H1 (cell line): ENCODE measurements at regions not wholly inside any gene's neighbourhood (a gene's known extent, or its start where the extent isn't known, plus 50 kb on each side); places are given as distances from the start of the nearest gene placed in this dataset.

Experiments used
- CTCF ChIA-PET: fragments of 300-600 bp; sonication (Branson Sonifier 250); formaldehyde crosslinking; loops from one replicate; lab custom pipeline; 2021; ENCODE audit not compliant: partially characterized antibody; lab: Charles Lee
- POLR2A ChIA-PET: fragments of 300-600 bp; sonication (Branson Sonifier 250); formaldehyde crosslinking; loops from one replicate; lab custom pipeline; 2021; ENCODE audit warnings: inconsistent platforms; ENCODE audit not compliant: partially characterized antibody; lab: Charles Lee
- DNase-seq, 2 experiments: peaks; one replicate each; pipeline versions ENCODE4 v3.0.0 to v3.0.0-alpha.2; 2010 to 2022; ENCODE audit warnings: low spot score in 2 of 2, low read depth in 1 of 2, mixed read lengths in 1 of 2
- FAIRE-seq: peaks from 2 replicates; lab custom pipeline; 2011; peaks lifted over from hg19 to GRCh38; lab: Jason Lieb, UNC
- H2AFZ ChIP-seq: 2 replicates; pipeline ENCODE4 v1.8.1; 2012; ENCODE audit warnings: low read length, inconsistent platforms
- H2AK5ac ChIP-seq: 2 replicates; pipeline ENCODE4 v1.6.1; 2013; ENCODE audit warnings: low read depth, low read length
- H2BK120ac ChIP-seq: replicated peaks from 2 replicates; pipeline ENCODE3; 2013; ENCODE audit warnings: low read depth, low read length, inconsistent platforms
- H2BK12ac ChIP-seq: 2 replicates; pipeline ENCODE4 v1.6.1; 2013; ENCODE audit warnings: low read depth, low read length
- H2BK15ac ChIP-seq: 2 replicates; pipeline ENCODE4 v1.6.1; 2013; ENCODE audit warnings: low read length
- H2BK20ac ChIP-seq: 2 replicates; pipeline ENCODE4 v1.6.1; 2013; ENCODE audit warnings: low read length
- H2BK5ac ChIP-seq: 2 replicates; pipeline ENCODE4 v1.6.1; 2013; ENCODE audit warnings: low read depth, low read length
- H3K14ac ChIP-seq: 2 replicates; pipeline ENCODE4 v1.6.1; 2013; ENCODE audit warnings: inconsistent platforms; ENCODE audit not compliant: insufficient read length
- H3K18ac ChIP-seq: 2 replicates; pipeline ENCODE4 v1.6.1; 2013; ENCODE audit warnings: low read length; ENCODE audit errors: extremely low read depth
- H3K23ac ChIP-seq: 2 replicates; pipeline ENCODE4 v1.6.1; 2013; ENCODE audit warnings: inconsistent platforms; ENCODE audit not compliant: insufficient read length
- H3K23me2 ChIP-seq: 2 replicates; pipeline ENCODE4 v1.6.1; 2013; ENCODE audit warnings: low read depth, low read length
- H3K27ac ChIP-seq: 2 replicates; pipeline ENCODE4 v1.6.1; 2011; ENCODE audit warnings: low read depth, low read length, inconsistent platforms
- H3K27me3 ChIP-seq, 4 experiments: replicated peaks in 1 of 4; 1 replicate in 1 of 4; 2 replicates in 3 of 4; pipeline versions ENCODE4 v1.6.1 to v1.8.1; 2011 to 2013; ENCODE audit warnings: low read length in 3 of 4, mild to moderate bottlenecking in 3 of 4, inconsistent platforms in 2 of 4, mixed read lengths in 2 of 4, moderate library complexity in 1 of 4; ENCODE audit not compliant: control insufficient read depth in 3 of 4, insufficient read depth in 3 of 4; ENCODE audit errors: extremely low read depth in 1 of 4
- H3K36me3 ChIP-seq, 4 experiments: 2 replicates each; pipeline versions ENCODE4 v1.6.1 to v1.8.1; 2011 to 2013; ENCODE audit warnings: mild to moderate bottlenecking in 4 of 4, low read length in 3 of 4, moderate library complexity in 2 of 4, control low read depth in 1 of 4, inconsistent platforms in 1 of 4; ENCODE audit not compliant: insufficient read depth in 4 of 4, control insufficient read depth in 2 of 4
- H3K4ac ChIP-seq: replicated peaks from 2 replicates; pipeline ENCODE3; 2013; ENCODE audit warnings: low read length, low read depth, mixed read lengths, inconsistent platforms; ENCODE audit not compliant: insufficient read length
- H3K4me1 ChIP-seq, 4 experiments: replicated peaks in 1 of 4; 1 replicate in 1 of 4; 2 replicates in 3 of 4; pipeline versions ENCODE4 v1.6.1 to v1.8.1; 2011 to 2013; ENCODE audit warnings: low read length in 3 of 4, inconsistent platforms in 2 of 4, mixed read lengths in 1 of 4; ENCODE audit not compliant: insufficient read depth in 4 of 4, control insufficient read depth in 3 of 4
- H3K4me2 ChIP-seq, 2 experiments: 2 replicates each; pipeline versions ENCODE4 v1.6.1 to v1.8.1; 2011 to 2013; ENCODE audit warnings: low read depth in 2 of 2, low read length in 2 of 2, control low read depth in 1 of 2, inconsistent platforms in 1 of 2, mild to moderate bottlenecking in 1 of 2; ENCODE audit not compliant: insufficient read depth in 1 of 2
- H3K4me3 ChIP-seq, 4 experiments: fragments of 200-600, 300-600 bp in 1 of 4; sonication (generic), shearing (Covaris generic), sonication (Bioruptor Twin) in 1 of 4; 2 replicates each; pipeline versions ENCODE4 v1.5.1 to v1.8.1; 2011 to 2016; ENCODE audit warnings: low read length in 4 of 4, low read depth in 3 of 4, control low read depth in 2 of 4, inconsistent platforms in 2 of 4, mild to moderate bottlenecking in 2 of 4, mixed read lengths in 1 of 4, moderate library complexity in 1 of 4; ENCODE audit not compliant: insufficient read depth in 2 of 4; ENCODE audit errors: extremely low read depth in 1 of 4
- H3K56ac ChIP-seq: replicated peaks from 2 replicates; pipeline ENCODE3; 2013; ENCODE audit warnings: low read depth, mild to moderate bottlenecking, mixed read lengths, low read length, inconsistent platforms; ENCODE audit not compliant: insufficient read length
- H3K79me1 ChIP-seq: 2 replicates; pipeline ENCODE4 v1.6.1; 2013; ENCODE audit warnings: low read depth, low read length, control low read depth
- H3K79me2 ChIP-seq, 2 experiments: 2 replicates each; pipeline versions ENCODE4 v1.6.1 to v1.8.1; 2012 to 2013; ENCODE audit warnings: low read length in 2 of 2, mild to moderate bottlenecking in 2 of 2, inconsistent platforms in 1 of 2; ENCODE audit not compliant: insufficient read depth in 2 of 2, control insufficient read depth in 1 of 2
- H3K9ac ChIP-seq, 4 experiments: replicated peaks in 1 of 4; 1 replicate in 1 of 4; 2 replicates in 3 of 4; pipeline versions ENCODE4 v1.6.1 to v1.8.1; 2011 to 2013; ENCODE audit warnings: low read depth in 3 of 4, low read length in 3 of 4, control low read depth in 2 of 4, mild to moderate bottlenecking in 2 of 4, moderate library complexity in 2 of 4, inconsistent platforms in 1 of 4; ENCODE audit errors: extremely low read depth in 1 of 4
- H3K9me3 ChIP-seq, 2 experiments: 2 replicates each; pipeline versions ENCODE4 v1.6.1 to v1.8.1; 2012 to 2013; ENCODE audit warnings: mild to moderate bottlenecking in 2 of 2, moderate library complexity in 2 of 2, control low read depth in 1 of 2, inconsistent platforms in 1 of 2, low read depth in 1 of 2, low read length in 1 of 2, mixed read lengths in 1 of 2; ENCODE audit not compliant: insufficient read depth in 2 of 2
- H4K20me1 ChIP-seq, 2 experiments: replicated peaks in 1 of 2; 2 replicates each; pipeline versions ENCODE3 to v1.8.1; 2011 to 2013; ENCODE audit warnings: inconsistent platforms in 2 of 2, low read length in 2 of 2, mild to moderate bottlenecking in 1 of 2; ENCODE audit not compliant: insufficient read depth in 2 of 2, control insufficient read depth in 1 of 2
- H4K5ac ChIP-seq: 2 replicates; pipeline ENCODE4 v1.6.1; 2013; ENCODE audit warnings: low read length, low read depth, mixed read lengths, inconsistent platforms; ENCODE audit not compliant: insufficient read length
- H4K8ac ChIP-seq: 2 replicates; pipeline ENCODE4 v1.8.0; 2013; ENCODE audit warnings: mild to moderate bottlenecking, moderate library complexity, low read length, inconsistent platforms; ENCODE audit not compliant: insufficient read depth; ENCODE audit errors: extremely low read depth
- H4K91ac ChIP-seq: replicated peaks from 2 replicates; pipeline ENCODE3; 2013; ENCODE audit warnings: low read length, mixed read lengths, inconsistent platforms; ENCODE audit not compliant: insufficient read length
- GTF2F1 ChIP-seq: IDR thresholded peaks from 2 replicates; pipeline ENCODE4 v1.6.1; 2012; ENCODE audit warnings: low read depth, low read length, improper control_type of control experiment, borderline replicate concordance
- NANOG ChIP-seq: IDR thresholded peaks from 2 replicates; pipeline ENCODE4 v1.6.1; 2011; ENCODE audit warnings: low read length, low read depth, mild to moderate bottlenecking, inconsistent platforms; ENCODE audit not compliant: insufficient read depth, poor library complexity, severe bottlenecking
- SP4 ChIP-seq: IDR thresholded peaks from 2 replicates; pipeline ENCODE4 v1.6.1; 2012; ENCODE audit warnings: low read length, inconsistent platforms
- TEAD4 ChIP-seq: IDR thresholded peaks from 2 replicates; pipeline ENCODE4 v1.6.1; 2012; ENCODE audit warnings: low read depth, low read length, inconsistent platforms, mixed read lengths

DNA sequence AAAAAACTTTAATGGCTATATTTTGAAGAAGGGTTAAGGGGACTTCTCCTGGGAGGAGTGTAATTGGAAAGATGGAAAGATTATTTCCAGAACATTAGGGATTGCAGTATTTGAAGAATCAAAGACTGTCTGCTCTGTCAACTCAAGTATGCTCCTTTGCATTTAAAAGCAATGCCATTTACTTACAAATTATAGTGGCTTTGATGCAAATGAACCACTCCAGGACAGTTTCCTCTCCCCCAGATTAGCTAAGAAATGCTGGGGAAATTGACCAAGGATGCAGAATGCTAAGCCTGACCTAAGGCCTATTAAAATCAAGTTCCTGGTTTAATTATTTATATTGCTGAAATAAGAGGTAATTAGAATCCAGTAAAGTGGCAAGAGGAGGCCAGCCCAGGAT lies 110.5 kb upstream of the CAMK1G start:
- 0 out of 2 replicates have a peak overlapping the region, but pooled peaks have one; percentile 28 for H3K18ac ChIP-seq
- H4K8ac ChIP-seq = no peak overlapping the region
- no peak overlapping the region for H4K5ac ChIP-seq
- H3K14ac ChIP-seq = no peak overlapping the region
- H3K27ac ChIP-seq = no peak overlapping the region
- no peak overlapping the region for H3K4ac ChIP-seq
- no peak overlapping the region for H3K4me2 ChIP-seq
- H3K23ac ChIP-seq = no peak overlapping the region
- no peak overlapping the region for H3K9ac ChIP-seq
- H3K56ac ChIP-seq = no peak overlapping the region
- H4K20me1 ChIP-seq = no peaks in the 10 kb centered on the region
- ChIA-PET POLR2A (interaction anchor here (0.7 kb wide), 1 partner anchor 1421 kb away, joined by 3 read pairs; no protein-coding TSS in a partner anchor), CTCF (interaction anchor here (0.5 kb wide), 2 partner anchors 32 to 153 kb away, joined by 3 read pairs; no protein-coding TSS in a partner anchor)
- H2BK20ac ChIP-seq = no peak overlapping the region
- no peak overlapping the region for H2BK5ac ChIP-seq
- no peak overlapping the region for H2BK12ac ChIP-seq
- H4K91ac ChIP-seq = no peak overlapping the region
- no peak for FAIRE-seq
- no peak overlapping the region for H2AFZ ChIP-seq
- no peak overlapping the region for H2BK120ac ChIP-seq
- H3K27me3 ChIP-seq = no peaks in the 10 kb centered on the region
- no peaks in the 10 kb centered on the region for H3K23me2 ChIP-seq
- TF ChIP-seq SP4 (no peak), GTF2F1 (no peak), TEAD4 (no peak), NANOG (peak; percentile 64)
- no peaks in the 10 kb centered on the region for H3K79me2 ChIP-seq
- DNase-seq = no peak
- no peak overlapping the region for H2AK5ac ChIP-seq
- H3K4me1 ChIP-seq = no peaks in the 10 kb centered on the region; a peak in 1 of 7 replicates
- H3K9me3 ChIP-seq = peaks cover 23 to 30% of the 10 kb centered on the region in 2 experiments
- no peak overlapping the region for H3K4me3 ChIP-seq
- H3K36me3 ChIP-seq = no peaks in the 10 kb centered on the region
- no peaks in the 10 kb centered on the region for H3K79me1 ChIP-seq
- no peak overlapping the region for H2BK15ac ChIP-seq
